Left renal cortex interstitium (tissue), 4 donors: ENCODE measurements at regions not wholly inside any gene's neighbourhood (a gene's known extent, or its start where the extent isn't known, plus 50 kb on each side); places are given as distances from the start of the nearest gene placed in this dataset.
"Not testable (repeated sequence)": the region's sequence is repeated elsewhere in the genome, so short reads cannot be mapped to it uniquely, and the experiment has no call there.

Source experiments
- DNase-seq, 4 donors: peaks; one replicate each; pipeline ENCODE4 v3.0.0-alpha.2; 2013; ENCODE audit warnings: low read depth in 4 of 4, low spot score in 2 of 4, missing footprints in 1 of 4

DNA sequence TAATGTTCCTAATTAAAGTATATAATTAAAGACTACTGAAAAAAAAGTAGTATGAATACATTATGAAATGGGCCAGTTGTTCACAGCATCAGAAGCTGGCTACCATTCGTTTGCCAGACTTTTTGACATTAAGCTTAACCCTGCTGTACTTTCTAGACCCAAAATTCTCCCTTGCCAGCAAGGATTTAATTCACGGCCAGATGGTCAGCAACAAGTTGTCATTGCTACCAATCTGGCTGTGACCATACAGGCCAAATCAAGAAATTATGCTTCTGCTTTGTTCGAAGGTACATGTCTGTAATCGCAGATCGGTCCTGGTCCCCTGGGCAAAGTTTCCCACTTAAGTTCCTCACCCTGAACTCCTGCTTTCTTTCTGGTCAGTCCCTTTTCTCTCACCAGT is 217.7 kb upstream of the ATXN7L3B start:
- no peak for DNase-seq

DNA sequence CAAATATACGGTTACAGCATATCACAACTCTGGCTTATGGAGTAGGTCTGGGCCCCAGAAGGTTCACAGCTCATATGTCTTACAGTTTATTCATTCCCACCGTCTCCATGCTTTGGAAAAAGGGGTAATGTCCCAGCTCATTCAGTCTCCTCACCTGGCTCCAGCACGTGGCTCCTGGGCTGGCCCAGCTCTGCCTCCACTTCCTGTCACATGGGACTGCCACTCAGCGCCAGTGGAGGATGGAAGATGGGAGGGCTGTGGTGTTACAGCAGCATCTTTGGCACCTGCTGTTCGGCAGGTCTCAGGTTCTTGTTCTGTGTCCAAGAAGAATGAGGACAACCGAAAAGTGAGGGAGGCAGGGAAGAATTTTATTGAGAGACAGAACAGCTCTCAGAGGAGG is 216.3 kb upstream of the ATXN7L3B start:
- DNase-seq: no peak

DNA sequence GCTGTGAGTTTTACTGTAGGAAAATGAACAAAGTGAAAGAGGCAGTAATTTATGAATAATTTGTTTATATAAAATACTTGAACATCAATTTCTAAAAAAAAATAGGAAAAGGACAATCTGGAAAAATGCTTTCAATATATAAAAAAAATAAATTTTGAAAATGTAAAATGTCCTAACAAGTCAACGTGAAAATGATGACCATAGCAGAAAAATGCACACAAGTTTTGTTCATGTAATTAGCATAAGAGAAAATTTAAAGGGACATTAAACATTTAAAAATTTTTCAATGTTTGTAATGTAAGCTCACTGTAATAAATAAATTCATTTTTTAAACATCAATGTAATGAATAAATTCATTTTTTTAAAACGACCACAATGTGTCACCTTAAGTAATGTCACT is 214.8 kb upstream of the ATXN7L3B start:
- DNase-seq: no peak

DNA sequence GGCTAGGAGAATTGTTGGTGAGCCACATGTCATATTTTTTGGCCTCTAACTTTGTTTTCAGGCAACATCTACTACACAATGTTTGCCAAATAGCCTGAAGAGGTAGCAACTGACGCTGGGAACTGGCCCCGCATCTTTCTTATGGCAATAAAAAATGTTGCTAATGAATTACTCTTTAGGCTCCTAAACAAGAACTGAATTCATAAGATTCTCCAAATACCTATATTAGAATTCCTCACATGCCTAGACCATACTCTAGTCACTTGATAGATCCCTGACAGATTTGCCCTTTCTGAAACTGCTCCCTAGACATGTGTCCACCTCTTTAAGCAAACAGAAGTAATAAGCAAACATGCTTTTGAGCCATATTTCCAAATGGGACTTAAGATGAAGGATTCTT is 209.0 kb upstream of the ATXN7L3B start:
- DNase-seq: no peak

DNA sequence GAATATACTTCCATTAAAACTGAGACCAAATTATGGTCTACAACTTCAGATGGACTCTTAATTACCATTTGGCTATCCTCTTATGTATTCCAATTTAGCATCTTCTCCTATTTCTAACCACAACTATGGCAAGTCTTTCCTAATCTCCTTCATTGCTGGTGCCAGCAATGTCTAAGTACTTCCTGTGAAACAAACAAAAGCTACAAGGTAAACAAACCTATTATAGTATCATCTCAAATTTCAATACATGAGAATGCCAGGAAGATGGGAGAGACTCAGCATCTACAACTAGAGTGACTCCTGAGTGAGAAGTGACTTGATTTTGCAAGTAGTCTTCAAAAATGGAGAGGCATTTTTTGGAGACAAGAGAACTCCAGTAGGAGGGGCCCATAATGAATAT is 202.9 kb upstream of the ATXN7L3B start:
- DNase-seq: no peak

DNA sequence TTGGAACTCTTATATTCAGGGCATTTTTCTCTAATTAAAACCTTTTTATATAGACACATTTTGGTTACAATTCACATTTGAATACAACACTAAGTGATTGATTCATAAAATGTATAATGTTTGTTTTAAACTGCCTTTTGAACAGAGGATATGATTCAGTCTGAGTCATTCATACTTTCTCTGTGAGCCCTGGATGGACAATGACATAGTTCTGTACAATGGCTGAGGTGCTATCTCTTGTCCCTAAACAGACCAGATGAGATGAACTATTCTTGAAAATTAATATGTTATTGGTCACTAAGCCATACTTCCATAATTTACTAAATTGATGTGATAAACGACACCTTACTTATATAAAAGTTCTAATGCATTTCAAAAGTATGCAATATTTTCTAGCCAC is 199.7 kb upstream of the ATXN7L3B start:
- no peak for DNase-seq

DNA sequence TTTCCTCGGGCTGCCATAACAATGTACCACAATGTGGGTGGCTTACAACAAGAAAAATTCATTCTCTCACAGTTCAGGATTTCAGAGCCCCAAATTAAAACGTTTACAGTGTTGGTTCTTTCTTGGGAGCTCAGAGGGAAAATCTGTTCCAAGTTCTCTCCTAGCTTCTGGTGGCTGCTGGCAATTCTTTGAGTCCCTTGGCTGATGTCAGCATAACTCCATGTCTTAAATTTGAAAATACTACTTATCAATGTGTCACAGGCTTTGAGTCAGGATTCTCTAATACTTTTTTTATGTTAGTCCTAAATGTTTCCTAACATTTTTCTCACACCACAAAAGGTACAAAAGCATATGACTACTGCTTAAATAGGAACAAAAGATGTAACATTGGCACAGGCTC is 198.4 kb upstream of the ATXN7L3B start:
- DNase-seq: no peak

DNA sequence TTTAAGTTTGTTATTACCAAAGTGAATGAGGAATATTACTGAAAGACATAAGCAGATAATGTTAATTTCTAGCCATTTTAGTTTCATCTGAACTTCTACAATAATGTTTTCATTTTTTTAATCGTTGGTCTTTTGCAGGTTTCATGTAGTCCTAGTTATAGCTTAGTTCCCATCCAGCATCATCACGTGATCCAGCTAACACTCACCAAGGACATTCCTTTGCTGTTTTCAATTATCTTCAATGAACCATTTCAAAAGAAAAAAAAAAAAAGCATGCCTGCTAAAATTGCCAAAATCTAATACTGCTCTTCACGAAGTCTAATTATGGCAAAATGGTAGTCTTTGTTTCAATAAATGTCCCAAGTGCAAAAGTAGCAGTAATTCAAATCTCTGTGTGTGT is 187.7 kb upstream of the ATXN7L3B start:
- no peak for DNase-seq

DNA sequence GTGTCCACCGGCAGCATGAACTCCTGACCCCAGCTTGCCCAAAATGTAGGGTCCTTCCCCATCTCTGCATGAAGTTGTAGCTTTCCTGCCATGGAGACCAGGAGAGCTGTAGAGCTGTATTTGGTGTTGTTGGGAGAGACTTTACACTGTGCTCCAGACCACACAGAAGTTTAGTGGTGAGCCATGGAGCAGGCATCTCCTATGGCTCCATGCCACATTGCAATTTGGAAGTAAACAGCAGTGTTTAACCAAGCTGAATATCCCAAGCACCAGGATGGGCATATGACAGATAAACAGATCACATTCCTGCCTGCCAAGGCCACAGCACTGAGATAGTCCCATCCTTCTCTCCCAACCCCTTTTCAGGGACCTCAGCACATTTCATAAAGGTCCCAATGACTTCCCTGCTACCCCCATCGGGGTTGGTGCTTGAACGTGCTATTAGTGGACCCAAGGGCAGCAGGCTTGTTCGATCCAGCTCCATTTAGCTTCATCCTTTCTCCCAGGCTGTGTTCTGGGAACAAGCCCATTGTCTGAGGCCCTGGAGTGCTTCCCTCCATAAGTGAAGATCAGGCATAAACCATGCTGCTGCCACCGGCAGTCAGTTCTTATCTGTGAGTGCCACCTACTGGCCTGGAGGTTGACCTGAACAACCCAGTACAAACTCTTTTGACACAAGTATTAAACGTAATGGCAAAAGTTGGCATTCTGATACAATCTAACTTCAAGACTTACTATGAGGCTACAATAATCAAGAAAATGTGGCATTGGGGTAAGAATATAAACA is 172.3 kb upstream of the ATXN7L3B start:
- DNase-seq: no peak

DNA sequence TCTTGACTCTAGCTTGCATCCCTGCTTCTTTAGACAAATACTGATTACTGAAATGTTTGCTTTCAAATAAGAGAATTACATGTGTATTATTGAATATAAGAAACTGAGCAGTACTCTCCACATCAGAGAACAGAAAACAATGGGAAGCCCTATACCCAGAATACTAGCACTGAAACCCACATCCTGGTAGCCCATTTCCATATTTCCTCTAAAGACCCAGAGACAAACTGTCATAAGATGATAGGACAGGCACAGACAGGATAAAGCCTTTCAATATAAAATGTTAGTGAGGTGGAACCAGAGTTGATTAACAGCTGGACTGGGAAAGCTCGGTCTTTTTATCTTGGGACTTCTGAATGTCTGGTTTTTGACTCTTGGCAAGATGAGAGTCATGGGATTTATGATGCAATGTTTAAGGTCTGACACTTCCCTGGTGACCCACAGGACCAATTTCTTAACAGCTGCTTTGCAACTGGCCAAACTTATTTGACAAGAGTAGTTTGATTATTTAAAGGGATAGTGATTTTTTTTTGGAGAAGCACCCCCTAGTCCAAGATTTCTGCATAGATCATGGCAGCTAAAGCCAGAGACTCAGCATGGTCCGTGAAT is 166.9 kb upstream of the ATXN7L3B start:
- DNase-seq: no peak

DNA sequence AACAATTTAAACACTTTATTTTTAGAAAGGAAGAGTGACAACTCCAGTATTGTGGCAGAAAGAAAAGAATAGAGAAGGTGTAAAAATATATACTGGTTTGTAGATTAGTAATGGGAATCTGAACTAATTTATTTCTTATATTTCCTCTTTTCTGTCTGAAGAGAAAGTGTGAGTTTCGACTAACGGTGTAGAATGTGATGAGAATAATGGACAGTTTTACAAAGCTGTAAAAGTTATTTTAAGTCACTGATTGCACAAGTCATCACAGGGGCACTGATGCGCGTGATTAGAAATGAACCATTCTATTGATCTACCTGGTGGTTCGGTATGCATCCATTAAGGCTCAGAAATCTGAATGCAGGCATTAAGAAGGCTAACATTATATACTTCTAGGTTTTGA is 158.5 kb upstream of the ATXN7L3B start:
- DNase-seq: no peak

DNA sequence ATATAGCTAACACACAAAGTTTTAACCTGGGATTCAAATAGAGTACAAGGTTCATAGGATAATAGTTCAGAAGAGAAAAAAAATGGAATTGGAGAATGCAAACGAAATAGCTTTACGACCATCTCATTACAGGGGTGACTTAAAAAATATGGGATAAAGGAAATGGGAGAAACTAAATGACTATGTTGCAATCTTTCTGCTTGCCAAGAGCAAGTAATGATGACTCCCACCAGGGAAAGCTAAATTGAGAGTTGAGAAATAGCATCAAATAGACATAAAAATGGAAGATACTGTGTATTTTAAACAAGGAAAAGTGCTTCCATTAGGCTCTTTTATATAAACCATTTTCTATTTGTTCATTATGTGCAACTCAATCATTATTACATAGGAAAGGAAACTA is 155.7 kb upstream of the ATXN7L3B start:
- no peak for DNase-seq

DNA sequence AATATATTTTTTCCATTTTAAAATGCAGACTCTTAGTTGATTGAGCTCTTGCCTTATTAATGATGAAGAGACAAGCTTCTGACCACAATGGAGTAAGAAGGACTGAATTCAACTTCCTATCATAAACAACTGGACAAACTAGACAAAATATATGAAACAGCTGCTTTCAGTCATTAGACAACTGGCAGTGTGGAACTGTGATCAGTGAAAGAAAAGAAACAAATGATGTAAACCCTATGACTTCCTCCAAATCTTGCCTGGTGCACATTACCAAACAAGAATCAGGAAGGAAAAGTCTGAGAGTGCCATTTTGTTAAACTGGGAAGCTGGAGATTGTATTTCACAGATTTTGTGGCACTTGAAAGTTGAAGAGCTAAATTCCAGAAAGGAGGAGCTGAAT is 154.7 kb upstream of the ATXN7L3B start:
- no peak for DNase-seq

DNA sequence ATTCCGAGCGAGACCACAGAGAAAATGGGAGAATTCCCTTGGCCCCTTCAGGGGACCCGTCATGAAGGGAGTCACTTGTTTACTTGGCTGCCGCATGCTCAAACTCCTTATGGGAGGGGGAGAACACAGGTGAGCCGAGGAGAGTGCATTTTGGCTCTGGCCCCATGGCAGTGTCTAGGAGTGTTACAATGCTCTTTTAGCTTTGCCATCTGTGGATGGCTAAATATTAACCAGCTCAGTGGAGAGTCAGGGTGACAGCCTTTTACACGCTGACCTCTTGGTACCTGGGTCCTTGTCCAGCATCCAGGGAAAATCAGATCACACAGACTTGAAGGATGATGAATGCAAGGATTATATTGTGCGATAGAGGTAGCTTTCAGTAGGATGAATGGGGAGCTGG is 146.4 kb upstream of the ATXN7L3B start:
- no peak for DNase-seq

DNA sequence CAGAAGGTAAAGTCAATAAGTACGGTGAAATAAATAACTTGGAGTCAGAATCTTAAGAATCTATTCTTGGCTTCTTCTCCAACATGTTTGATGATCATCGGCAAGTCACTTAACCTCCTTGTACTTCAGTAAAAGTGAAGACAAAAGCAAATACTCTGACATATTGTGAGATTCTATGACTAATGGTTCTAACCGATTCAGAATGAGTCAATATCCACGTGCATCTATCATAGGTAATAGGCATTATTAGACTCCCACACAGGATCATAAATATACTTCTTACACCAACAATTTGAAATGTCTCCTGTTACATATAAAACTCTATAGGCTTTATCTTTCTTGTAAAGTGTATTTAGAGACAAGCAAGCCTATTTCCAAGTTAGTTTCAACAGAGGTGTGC is 144.4 kb upstream of the ATXN7L3B start:
- no peak for DNase-seq

DNA sequence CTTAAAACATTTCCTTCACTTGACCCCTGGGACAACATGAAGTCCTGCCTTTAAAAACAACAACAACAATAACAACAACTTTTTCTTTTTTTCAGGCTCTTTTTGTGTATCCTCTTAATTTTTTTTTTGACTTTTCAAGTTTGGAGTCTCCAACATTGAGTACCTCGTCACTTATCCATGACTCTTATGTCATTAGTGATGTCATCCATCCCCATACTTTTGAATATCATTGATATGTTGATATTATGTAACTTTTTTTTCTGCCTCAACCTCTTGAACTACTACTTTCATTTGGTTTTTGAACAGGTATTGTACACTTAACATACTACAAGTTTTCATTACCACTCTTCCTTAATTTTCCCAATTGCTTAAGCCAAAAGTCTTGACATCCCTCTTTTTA is 143.0 kb upstream of the ATXN7L3B start:
- no peak for DNase-seq

DNA sequence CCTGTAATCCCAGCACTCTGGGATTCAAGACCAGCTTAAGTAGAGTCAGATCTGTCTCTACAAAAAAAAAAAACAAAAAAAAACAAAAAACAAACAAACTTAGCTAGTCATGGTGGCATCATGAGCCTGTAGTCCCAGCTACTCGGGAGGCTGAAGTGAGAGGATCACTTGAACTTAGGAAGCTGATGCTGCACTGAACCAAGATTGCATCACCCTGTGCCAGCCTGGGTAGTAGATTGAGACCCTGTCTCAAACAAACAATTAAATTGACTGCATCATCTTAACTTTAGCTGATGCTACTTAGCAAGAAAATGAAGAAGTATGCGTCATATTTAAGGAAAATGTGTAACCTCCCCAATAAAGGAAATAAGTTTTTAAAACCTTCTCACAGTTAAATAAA is 136.6 kb upstream of the ATXN7L3B start:
- DNase-seq: no peak

DNA sequence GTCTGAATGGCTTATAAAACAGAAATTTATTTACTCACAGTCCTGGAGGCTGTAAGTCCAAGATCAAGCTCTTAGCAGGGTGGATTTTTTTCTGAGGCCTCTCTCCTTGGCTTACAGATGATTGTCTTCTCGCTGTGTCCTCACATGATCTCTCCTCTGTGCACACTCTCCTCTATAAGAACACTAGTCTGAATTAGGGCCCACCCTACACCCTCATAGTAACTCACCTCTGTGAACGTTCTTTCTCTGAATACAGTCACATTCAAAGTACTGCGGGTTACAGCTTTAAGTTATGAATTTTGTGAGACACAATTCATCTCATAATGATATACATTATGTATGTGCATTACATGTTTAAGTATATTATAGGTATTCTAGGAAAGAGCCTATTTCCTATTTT is 135.7 kb upstream of the ATXN7L3B start:
- no peak for DNase-seq

DNA sequence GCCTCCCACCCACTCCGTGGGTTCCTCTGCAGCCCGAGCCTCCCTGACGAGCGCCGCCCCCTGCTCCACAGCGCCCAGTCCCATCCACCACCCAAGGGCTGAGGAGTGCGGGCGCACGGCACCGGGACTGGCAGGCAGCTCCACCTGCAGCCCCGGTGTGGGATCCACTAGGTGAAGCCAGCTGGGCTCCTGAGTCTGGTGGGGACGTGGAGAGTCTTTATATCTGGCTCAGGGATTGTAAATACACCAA is 134.5 kb upstream of the ATXN7L3B start:
- DNase-seq: not testable (repeated sequence)

DNA sequence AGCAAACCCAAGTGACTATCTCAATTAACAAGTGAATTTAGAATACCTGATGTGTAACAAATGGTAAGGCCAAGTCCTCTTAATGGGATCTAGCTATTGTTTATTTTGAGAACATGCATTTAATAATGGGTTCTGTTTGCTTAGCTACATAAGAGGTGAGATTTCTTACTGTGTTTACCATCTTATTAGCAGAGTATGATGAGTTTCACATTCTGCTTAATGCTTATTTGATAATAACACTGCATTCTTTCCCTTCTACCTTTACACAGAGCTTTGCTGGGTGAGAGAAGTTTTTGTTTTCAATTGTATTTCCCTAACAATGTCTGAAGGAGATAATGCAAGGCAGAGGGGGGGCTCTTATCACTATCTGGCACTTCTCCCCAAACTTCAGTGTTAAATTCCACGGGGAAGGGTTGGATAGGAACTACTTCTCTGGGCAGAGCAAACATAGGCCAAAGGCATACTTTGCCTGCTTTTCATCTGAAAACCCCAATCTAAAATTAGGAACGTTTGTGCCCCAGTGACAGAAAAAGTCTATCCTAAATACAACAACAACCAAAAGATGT is 129.0 kb upstream of the ATXN7L3B start:
- no peak for DNase-seq

DNA sequence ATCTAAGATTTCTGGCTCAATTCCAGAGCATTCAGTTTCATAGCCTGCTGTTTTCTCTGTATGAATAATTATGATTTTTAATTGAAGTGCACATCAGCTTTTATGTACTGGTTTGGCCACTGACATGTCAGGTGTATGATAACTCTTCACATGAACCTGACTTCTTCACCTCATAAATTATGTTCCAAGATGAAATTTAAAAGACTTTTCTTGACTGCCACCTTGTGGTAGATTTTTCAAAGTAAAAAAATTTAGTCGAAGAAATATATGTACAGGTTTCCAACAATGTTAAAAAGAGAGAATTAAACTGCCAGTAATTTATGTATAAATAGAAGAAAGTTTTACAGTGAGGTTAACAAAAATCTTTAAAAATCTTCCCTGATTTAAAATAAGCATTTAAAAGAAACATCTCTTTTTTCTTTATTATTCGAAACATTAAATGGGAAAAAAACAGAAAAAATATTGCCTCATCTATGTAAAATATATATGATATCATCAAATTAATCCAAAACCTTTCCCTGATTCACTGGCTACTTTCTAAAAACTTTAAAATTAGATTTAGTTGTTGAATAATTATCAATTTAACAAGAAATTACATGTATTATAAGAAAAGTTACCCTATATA is 124.9 kb upstream of the ATXN7L3B start:
- peak in 1 of 4 donors; percentile 10 for DNase-seq

DNA sequence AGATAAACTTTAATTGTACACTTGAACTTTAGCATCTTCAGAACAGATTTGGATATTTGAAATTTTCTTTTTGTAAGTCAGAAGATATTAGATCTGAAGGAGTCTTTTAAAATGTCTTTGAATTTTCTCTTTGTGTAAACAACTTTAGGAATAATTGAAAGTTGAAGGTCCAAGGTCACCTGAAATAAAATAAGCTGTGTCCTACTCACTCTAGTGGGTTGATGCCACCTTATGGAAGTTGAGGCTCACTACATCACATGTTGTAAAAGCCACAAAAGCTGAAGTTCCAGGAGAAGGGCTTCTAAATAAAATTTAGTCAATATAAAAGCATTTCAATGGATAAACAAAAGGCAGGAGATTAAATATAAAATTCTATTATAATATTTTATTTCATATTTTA is 122.0 kb upstream of the ATXN7L3B start:
- peak in 1 of 4 donors; percentile 19 for DNase-seq
